HCT116 (cell line): ENCODE measurements at regions not wholly inside any gene's neighbourhood (a gene's known extent, or its start where the extent isn't known, plus 50 kb on each side); places are given as distances from the start of the nearest gene placed in this dataset.

ENCODE experiments used
- ATAC-seq: fragments of 200-7000 bp; cut with Tn5 transposase; 2 replicates; pipeline ENCODE4 v1.9.1; 2020; ENCODE audit warnings: mild to moderate bottlenecking, moderate library complexity
- BruUV-seq: library from RNA; stranded (reverse); fragments of 400-500 nt; replicated peaks from 2 replicates; lab custom pipeline; 2021; lab: Mats Ljungman, UMichigan
- CTCF ChIA-PET: fragments of 300-600 bp; sonication (Branson Sonifier 250); formaldehyde crosslinking; loops from one replicate; lab custom pipeline; 2021; ENCODE audit warnings: antibody characterized with exemption; lab: Charles Lee
- POLR2A ChIA-PET: fragments of 300-600, 350-600 bp; sonication (Branson Sonifier 250); formaldehyde crosslinking; loops from one replicate; lab custom pipeline; 2021; ENCODE audit warnings: antibody characterized with exemption; lab: Charles Lee
- RAD21 ChIA-PET, 2 experiments: fragments of 300-600 bp; sonication (Branson Sonifier 250); formaldehyde crosslinking; loops; one replicate each; lab custom pipeline; 2023; ENCODE audit warnings: low total read pairs in 2 of 2; ENCODE audit not compliant: uncharacterized antibody in 2 of 2, unreplicated experiment in 2 of 2, low non-redundant PET in 1 of 2; lab: Charles Lee
- DNase-seq: peaks from one replicate; pipeline ENCODE4 v3.0.0-alpha.2; 2010; ENCODE audit warnings: low read depth, low spot score
- H2AFZ ChIP-seq: fragments of 200-600 bp; shearing (Covaris generic), sonication (generic); 2 replicates; pipeline ENCODE4 v1.6.1; 2017; ENCODE audit warnings: low read depth, mixed run types, mixed read lengths, antibody characterized with exemption, low read length; ENCODE audit not compliant: poor library complexity, severe bottlenecking
- H3K27ac ChIP-seq: 2 replicates; pipeline ENCODE4 v1.5.1; 2012; ENCODE audit warnings: low read depth, low read length
- H3K27me3 ChIP-seq: fragments of 200-600 bp; sonication (generic); 2 replicates; pipeline ENCODE4 v1.6.1; 2016; ENCODE audit warnings: mixed run types, low read length, mixed read lengths; ENCODE audit not compliant: insufficient read depth
- H3K36me3 ChIP-seq, 2 experiments: fragments of 200-500 bp in 1 of 2; fragments of 200-600 bp in 1 of 2; sonication (Bioruptor generic) in 1 of 2; sonication (generic) in 1 of 2; 2 replicates each; pipeline versions ENCODE4 v1.5.1 to v1.6.1; 2014 to 2016; ENCODE audit warnings: low read length in 2 of 2, inconsistent platforms in 1 of 2, mixed read lengths in 1 of 2, mixed run types in 1 of 2; ENCODE audit not compliant: insufficient read depth in 2 of 2, control insufficient read depth in 1 of 2
- H3K4me1 ChIP-seq, 2 experiments: fragments of 200-600 bp in 1 of 2; sonication (generic) in 1 of 2; 2 replicates each; pipeline versions ENCODE4 v1.5.1 to v1.6.1; 2012 to 2017; ENCODE audit warnings: low read length in 2 of 2, inconsistent platforms in 1 of 2, mild to moderate bottlenecking in 1 of 2, mixed read lengths in 1 of 2, mixed run types in 1 of 2, moderate library complexity in 1 of 2; ENCODE audit not compliant: insufficient read depth in 2 of 2, control insufficient read depth in 1 of 2
- H3K4me2 ChIP-seq: fragments of 200-600 bp; sonication (generic); 2 replicates; pipeline ENCODE4 v1.6.1; 2017; ENCODE audit warnings: mixed run types, low read length, mixed read lengths
- H3K4me3 ChIP-seq, 2 experiments: fragments of 200-600 bp in 1 of 2; sonication (generic) in 1 of 2; replicated peaks in 1 of 2; 2 replicates each; pipeline ENCODE4 v1.5.1; 2011 to 2016; ENCODE audit warnings: low read length in 2 of 2, control low read depth in 1 of 2, low read depth in 1 of 2, mild to moderate bottlenecking in 1 of 2, mixed read lengths in 1 of 2, mixed run types in 1 of 2
- H3K79me2 ChIP-seq: fragments of 200-600 bp; sonication (generic); 2 replicates; pipeline ENCODE4 v1.6.1; 2017; ENCODE audit warnings: mild to moderate bottlenecking, mixed run types, low read length, moderate library complexity, mixed read lengths; ENCODE audit not compliant: insufficient read depth
- H3K9ac ChIP-seq: fragments of 200-600 bp; sonication (generic); 2 replicates; pipeline ENCODE4 v1.6.1; 2016; ENCODE audit warnings: low read length, mixed read lengths
- H3K9me2 ChIP-seq: fragments of 200-600 bp; sonication (generic), shearing (Covaris generic); 2 replicates; pipeline ENCODE4 v1.6.1; 2017; ENCODE audit warnings: mixed run types, mild to moderate bottlenecking, moderate library complexity; ENCODE audit not compliant: insufficient read depth
- H3K9me3 ChIP-seq, 2 experiments: fragments of 200-500 bp in 1 of 2; fragments of 200-600 bp in 1 of 2; sonication (Bioruptor generic) in 1 of 2; sonication (generic) in 1 of 2; 2 replicates each; pipeline ENCODE4 v1.6.1; 2014 to 2017; ENCODE audit warnings: low read length in 2 of 2, mixed read lengths in 2 of 2, inconsistent platforms in 1 of 2, low read depth in 1 of 2, mild to moderate bottlenecking in 1 of 2, mixed run types in 1 of 2, moderate library complexity in 1 of 2; ENCODE audit not compliant: control insufficient read depth in 1 of 2, insufficient read depth in 1 of 2
- H4K20me1 ChIP-seq: fragments of 200-600 bp; sonication (generic), shearing (Covaris generic); 2 replicates; pipeline ENCODE4 v1.6.1; 2017; ENCODE audit warnings: mixed run types, mild to moderate bottlenecking, moderate library complexity; ENCODE audit not compliant: insufficient read depth
- CBX3 ChIP-seq: IDR thresholded peaks from 2 replicates; pipeline ENCODE4 v1.6.1; 2012; ENCODE audit warnings: low read depth
- CEBPB ChIP-seq: IDR thresholded peaks from 2 replicates; pipeline ENCODE4 v1.6.1; 2012; ENCODE audit warnings: low read depth
- EGR1 ChIP-seq: IDR thresholded peaks from 2 replicates; pipeline ENCODE4 v1.6.1; 2012; ENCODE audit warnings: low read depth
- ELF1 ChIP-seq: IDR thresholded peaks from 2 replicates; pipeline ENCODE4 v1.6.1; 2012; ENCODE audit warnings: low read depth, borderline replicate concordance
- EZH2 ChIP-seq: fragments of 200-600 bp; sonication (generic); IDR thresholded peaks from 2 replicates; pipeline ENCODE4 v1.6.1; 2017; ENCODE audit warnings: antibody characterized with exemption, mixed run types
- FOSL1 ChIP-seq: IDR thresholded peaks from 2 replicates; pipeline ENCODE4 v1.6.1; 2012; ENCODE audit warnings: low read depth
- JUND ChIP-seq: IDR thresholded peaks from 2 replicates; pipeline ENCODE4 v1.6.1; 2012
- POLR2A ChIP-seq: IDR thresholded peaks from 2 replicates; pipeline ENCODE4 v1.7.0; 2011; ENCODE audit warnings: borderline replicate concordance; ENCODE audit not compliant: insufficient read depth, insufficient read length; ENCODE audit errors: extremely low read depth
- POLR2AphosphoS5 ChIP-seq: IDR thresholded peaks from 2 replicates; pipeline ENCODE4 v1.6.1; 2011; ENCODE audit warnings: mild to moderate bottlenecking, low read depth, low read length, moderate library complexity
- RAD21 ChIP-seq: IDR thresholded peaks from 2 replicates; pipeline ENCODE4 v1.6.1; 2012; ENCODE audit warnings: low read depth, mild to moderate bottlenecking
- SIN3A ChIP-seq: IDR thresholded peaks from 2 replicates; pipeline ENCODE4 v1.6.1; 2012; ENCODE audit warnings: low read depth
- SP1 ChIP-seq: IDR thresholded peaks from 2 replicates; pipeline ENCODE4 v1.6.1; 2012; ENCODE audit warnings: low read depth
- SRF ChIP-seq: IDR thresholded peaks from 2 replicates; pipeline ENCODE4 v1.6.1; 2012; ENCODE audit warnings: low read depth
- TCF7L2 ChIP-seq: IDR thresholded peaks from 2 replicates; pipeline ENCODE4 v1.7.0; 2011; ENCODE audit warnings: borderline replicate concordance, inconsistent platforms; ENCODE audit not compliant: insufficient read depth, insufficient read length; ENCODE audit errors: extremely low read depth
- ZBTB33 ChIP-seq: IDR thresholded peaks from 2 replicates; pipeline ENCODE4 v1.6.1; 2011; ENCODE audit warnings: mild to moderate bottlenecking, low read length, moderate library complexity; ENCODE audit not compliant: insufficient replicate concordance; ENCODE audit errors: extremely low read depth
- ZFX ChIP-seq: fragments of 450-650 bp; IDR thresholded peaks from 2 replicates; pipeline ENCODE4 v1.6.1; 2017
- ZNF274 ChIP-seq: fragments of 200-500 bp; sonication (Bioruptor generic); IDR thresholded peaks from 2 replicates; pipeline ENCODE4 v1.6.1; 2014; ENCODE audit warnings: mild to moderate bottlenecking, low read depth, low read length, inconsistent platforms
- intact Hi-C: fragments of 100-400 bp; cut with micrococcal nuclease; formaldehyde crosslinking; loops from 2 replicates; pipeline ENCODE4 v1.10.0; 2022
- TF ChIP-seq, protein P1 (sequence below): IDR thresholded peaks from 2 replicates; pipeline ENCODE4 v1.6.1; 2012; ENCODE audit warnings: low read depth
- TF ChIP-seq, protein P2 (sequence below), 3 experiments: fragments of 200-600 bp in 1 of 3; sonication (generic) in 1 of 3; IDR thresholded peaks in 2 of 3; conservative IDR thresholded peaks in 1 of 3; 2 replicates each; pipeline ENCODE4 v1.5.1; 2012 to 2017; ENCODE audit warnings: low read depth in 2 of 3, low read length in 2 of 3, antibody characterized with exemption in 1 of 3, borderline replicate concordance in 1 of 3, control low read depth in 1 of 3, mild to moderate bottlenecking in 1 of 3, mixed read lengths in 1 of 3, mixed run types in 1 of 3, moderate library complexity in 1 of 3; ENCODE audit not compliant: insufficient read depth in 1 of 3
- TF ChIP-seq, protein P3 (sequence below): IDR thresholded peaks from 2 replicates; pipeline ENCODE4 v1.6.1; 2012

- intact Hi-C loops: no loop called here
- no peak overlapping the region for H3K4me3 ChIP-seq
- H4K20me1 ChIP-seq: no peaks in the 10 kb centered on the region
- DNase-seq (no peak), ATAC-seq (no peak)
- H3K9ac ChIP-seq: no peak overlapping the region
- no peak overlapping the region for H3K27ac ChIP-seq
- CTCF ChIA-PET: no interaction called here
- H3K36me3 ChIP-seq: no peaks in the 10 kb centered on the region
- H2AFZ ChIP-seq: no peak overlapping the region
- TF ChIP-seq RAD21: no peak
- TF ChIP-seq, protein P1, sequence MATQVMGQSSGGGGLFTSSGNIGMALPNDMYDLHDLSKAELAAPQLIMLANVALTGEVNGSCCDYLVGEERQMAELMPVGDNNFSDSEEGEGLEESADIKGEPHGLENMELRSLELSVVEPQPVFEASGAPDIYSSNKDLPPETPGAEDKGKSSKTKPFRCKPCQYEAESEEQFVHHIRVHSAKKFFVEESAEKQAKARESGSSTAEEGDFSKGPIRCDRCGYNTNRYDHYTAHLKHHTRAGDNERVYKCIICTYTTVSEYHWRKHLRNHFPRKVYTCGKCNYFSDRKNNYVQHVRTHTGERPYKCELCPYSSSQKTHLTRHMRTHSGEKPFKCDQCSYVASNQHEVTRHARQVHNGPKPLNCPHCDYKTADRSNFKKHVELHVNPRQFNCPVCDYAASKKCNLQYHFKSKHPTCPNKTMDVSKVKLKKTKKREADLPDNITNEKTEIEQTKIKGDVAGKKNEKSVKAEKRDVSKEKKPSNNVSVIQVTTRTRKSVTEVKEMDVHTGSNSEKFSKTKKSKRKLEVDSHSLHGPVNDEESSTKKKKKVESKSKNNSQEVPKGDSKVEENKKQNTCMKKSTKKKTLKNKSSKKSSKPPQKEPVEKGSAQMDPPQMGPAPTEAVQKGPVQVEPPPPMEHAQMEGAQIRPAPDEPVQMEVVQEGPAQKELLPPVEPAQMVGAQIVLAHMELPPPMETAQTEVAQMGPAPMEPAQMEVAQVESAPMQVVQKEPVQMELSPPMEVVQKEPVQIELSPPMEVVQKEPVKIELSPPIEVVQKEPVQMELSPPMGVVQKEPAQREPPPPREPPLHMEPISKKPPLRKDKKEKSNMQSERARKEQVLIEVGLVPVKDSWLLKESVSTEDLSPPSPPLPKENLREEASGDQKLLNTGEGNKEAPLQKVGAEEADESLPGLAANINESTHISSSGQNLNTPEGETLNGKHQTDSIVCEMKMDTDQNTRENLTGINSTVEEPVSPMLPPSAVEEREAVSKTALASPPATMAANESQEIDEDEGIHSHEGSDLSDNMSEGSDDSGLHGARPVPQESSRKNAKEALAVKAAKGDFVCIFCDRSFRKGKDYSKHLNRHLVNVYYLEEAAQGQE: no peak
- no peak for TF ChIP-seq EZH2
- TF ChIP-seq ELF1: no peak
- no peak for TF ChIP-seq EGR1
- TF ChIP-seq FOSL1: no peak
- TF ChIP-seq SRF: no peak
- TF ChIP-seq POLR2AphosphoS5: no peak
- no peak for TF ChIP-seq ZFX
- no peak for TF ChIP-seq POLR2A
- no peak for TF ChIP-seq SIN3A
- TF ChIP-seq JUND: no peak
- no peak for TF ChIP-seq ZBTB33
- TF ChIP-seq CBX3: no peak
- TF ChIP-seq TCF7L2: no peak
- TF ChIP-seq CEBPB: no peak
- TF ChIP-seq SP1: no peak
- no peak for TF ChIP-seq ZNF274
- TF ChIP-seq, protein P2, sequence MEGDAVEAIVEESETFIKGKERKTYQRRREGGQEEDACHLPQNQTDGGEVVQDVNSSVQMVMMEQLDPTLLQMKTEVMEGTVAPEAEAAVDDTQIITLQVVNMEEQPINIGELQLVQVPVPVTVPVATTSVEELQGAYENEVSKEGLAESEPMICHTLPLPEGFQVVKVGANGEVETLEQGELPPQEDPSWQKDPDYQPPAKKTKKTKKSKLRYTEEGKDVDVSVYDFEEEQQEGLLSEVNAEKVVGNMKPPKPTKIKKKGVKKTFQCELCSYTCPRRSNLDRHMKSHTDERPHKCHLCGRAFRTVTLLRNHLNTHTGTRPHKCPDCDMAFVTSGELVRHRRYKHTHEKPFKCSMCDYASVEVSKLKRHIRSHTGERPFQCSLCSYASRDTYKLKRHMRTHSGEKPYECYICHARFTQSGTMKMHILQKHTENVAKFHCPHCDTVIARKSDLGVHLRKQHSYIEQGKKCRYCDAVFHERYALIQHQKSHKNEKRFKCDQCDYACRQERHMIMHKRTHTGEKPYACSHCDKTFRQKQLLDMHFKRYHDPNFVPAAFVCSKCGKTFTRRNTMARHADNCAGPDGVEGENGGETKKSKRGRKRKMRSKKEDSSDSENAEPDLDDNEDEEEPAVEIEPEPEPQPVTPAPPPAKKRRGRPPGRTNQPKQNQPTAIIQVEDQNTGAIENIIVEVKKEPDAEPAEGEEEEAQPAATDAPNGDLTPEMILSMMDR (IDR thresholded peaks at IDR 0.05 in 2 of 3, conservative IDR thresholded peaks at IDR 0.05 in 1 of 3; ENCODE audit: borderline replicate concordance in 1 of 3, insufficient read depth in 1 of 3, low read depth in 2 of 3, low read length in 2 of 3): no peak
- TF ChIP-seq, protein P3, sequence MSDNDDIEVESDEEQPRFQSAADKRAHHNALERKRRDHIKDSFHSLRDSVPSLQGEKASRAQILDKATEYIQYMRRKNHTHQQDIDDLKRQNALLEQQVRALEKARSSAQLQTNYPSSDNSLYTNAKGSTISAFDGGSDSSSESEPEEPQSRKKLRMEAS: no peak
- H3K4me2 ChIP-seq: no peak overlapping the region
- peaks cover 25% of the 10 kb centered on the region for H3K27me3 ChIP-seq
- no peaks in the 10 kb centered on the region for H3K9me2 ChIP-seq
- no peaks in the 10 kb centered on the region for H3K9me3 ChIP-seq
- no peaks in the 10 kb centered on the region for H3K79me2 ChIP-seq
- RAD21 ChIA-PET: no interaction called here
- POLR2A ChIA-PET: no interaction called here
- H3K4me1 ChIP-seq: no peaks in the 10 kb centered on the region
- BruUV-seq: no TSS peak
These were observed 163.6 kb upstream of the GSC start for GRCh38 chr14:94933486-94933885.
